Glomerular visceral epithelial cell (primary cell): ENCODE measurements at regions not wholly inside any gene's neighbourhood (a gene's known extent, or its start where the extent isn't known, plus 50 kb on each side); places are given as distances from the start of the nearest gene placed in this dataset.
"Not testable (repeated sequence)": the region's sequence is repeated elsewhere in the genome, so short reads cannot be mapped to it uniquely, and the experiment has no call there.

Experiments
- DNase-seq: peaks from one replicate; pipeline ENCODE4 v3.0.0-alpha.2; 2016; ENCODE audit errors: extremely low spot score

DNA sequence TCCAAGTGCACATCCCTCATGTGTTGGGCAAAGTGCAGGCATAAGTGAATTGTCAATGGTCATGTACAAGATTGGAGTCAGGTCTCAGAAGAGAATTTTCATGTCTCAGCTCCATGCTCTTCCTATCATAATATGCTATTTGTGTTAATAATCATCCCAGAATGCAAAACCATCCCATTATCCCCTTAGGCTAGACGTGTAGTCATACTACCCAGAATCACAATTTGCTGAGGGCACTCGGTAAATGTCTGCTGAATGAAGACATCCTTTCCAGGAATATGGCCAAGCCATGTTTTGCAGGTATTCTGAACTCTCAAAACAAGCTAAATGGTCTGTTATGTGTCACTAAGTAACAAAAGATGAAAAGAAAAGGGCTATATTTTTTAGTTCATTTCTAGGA, 263.8 kb downstream of the RAD51AP2 start:
- no peak for DNase-seq

DNA sequence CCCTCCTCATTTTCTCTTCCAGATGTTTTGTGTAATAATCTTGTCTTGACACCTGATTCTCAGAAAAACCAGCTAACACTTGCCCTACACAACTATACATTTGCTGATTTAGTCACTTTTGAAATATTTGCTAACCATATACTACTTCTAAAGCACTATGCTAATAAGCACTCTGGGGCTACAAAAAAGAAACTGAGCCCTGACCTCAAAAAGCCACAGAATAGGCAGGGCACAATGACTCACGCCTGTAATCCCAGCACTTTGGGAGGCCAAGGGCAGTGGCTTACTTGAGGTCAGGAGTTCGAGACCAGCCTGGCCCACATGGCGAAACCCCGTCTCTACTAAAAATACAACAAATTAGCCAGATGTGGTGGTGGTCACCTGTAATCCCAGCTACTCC, 266.0 kb downstream of the RAD51AP2 start:
- DNase-seq = no peak

- DNase-seq = no peak
These were observed 267.1 kb downstream of the RAD51AP2 start for GRCh38 chr2:17251171-17251570.

DNA sequence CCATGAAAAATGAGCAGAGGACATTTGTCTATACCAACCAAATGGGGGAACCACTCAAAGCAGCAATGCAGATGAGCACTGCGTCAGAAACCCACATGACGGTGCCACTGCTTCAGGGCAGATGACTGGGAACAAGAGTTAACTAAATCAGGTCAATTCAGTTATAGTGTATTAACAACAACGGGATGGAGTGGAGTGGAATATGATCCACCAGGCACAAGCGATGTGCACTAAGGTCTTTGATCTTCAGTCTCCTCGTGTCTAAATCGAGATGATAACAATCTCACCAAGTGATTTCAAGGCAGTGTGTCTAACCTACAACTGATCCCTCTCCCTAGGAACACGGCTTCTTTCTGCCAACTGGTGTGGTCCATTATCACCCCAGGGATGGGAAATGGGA, 269.0 kb downstream of the RAD51AP2 start:
- DNase-seq = no peak

DNA sequence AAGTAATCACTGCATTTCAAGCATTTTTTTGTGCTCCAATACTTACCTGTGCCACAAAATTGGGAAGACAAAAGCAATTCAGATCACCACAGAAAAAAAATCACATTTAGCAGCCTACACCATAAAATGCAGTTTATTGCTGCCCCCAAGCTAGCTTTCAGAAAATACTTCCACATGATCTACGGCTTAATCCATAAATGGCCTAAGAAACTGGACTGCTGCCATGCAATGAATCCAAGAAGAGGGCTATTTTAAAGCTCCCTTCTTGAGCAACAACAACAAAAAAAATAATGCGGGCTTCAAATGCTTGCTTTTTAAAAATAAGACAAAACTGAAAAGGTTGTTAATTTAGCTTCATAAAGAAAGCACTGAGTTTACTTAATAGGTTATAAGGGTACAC, 272.3 kb downstream of the RAD51AP2 start:
- no peak for DNase-seq

GRCh38 chr2:17242813-17243485, 275.3 kb downstream of the RAD51AP2 start:
- peak; percentile 9 for DNase-seq

DNA sequence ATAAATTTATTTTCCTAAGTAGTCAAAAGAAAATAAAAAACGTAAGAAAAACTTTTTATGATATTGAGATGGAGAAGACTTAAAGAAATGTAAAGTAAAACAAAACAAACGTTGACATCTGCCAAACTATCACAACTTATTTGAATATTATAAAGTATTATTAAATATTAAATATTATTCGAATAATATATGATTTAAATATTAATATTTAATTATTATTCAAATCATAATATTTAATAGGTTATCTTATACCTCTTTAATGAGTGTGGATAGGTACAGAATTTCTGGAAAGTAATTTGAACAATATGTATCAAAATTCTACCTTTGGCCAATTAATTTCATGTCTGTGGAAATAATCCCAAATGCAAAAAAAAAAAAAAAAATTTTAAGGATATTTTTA, 278.7 kb downstream of the RAD51AP2 start:
- no peak for DNase-seq

GRCh38 chr2:17235167-17235566, 283.1 kb downstream of the RAD51AP2 start:
- DNase-seq = no peak

GRCh38 chr2:17232776-17233556, 285.3 kb downstream of the RAD51AP2 start:
- DNase-seq = no peak

DNA sequence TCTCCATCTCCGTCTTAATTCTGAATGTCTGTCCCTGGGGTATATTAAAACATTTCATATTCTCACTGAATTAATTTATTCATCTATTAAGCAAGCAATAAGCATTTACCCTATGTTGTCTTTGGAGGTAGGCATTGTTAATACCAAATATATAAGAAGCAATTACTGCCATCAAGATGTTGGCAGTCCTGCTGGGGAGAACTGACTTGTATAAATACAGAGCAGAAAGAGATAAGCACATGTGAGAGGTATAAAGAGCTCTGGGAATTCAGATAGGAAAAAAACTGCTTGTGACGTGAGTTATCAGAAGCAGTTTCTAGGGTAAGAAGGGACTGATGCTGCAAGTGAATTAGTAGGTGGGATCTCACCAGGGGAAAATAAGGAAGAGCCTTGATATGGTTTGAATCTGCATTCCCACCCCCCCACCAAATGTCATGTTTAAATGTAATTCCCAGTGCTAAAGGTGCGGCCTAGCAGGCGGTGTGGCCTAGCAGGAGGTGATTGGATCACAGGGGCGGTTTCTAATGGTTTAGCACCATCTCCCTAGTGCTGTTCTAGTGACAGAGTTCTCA, 286.8 kb downstream of the RAD51AP2 start:
- no peak for DNase-seq

DNA sequence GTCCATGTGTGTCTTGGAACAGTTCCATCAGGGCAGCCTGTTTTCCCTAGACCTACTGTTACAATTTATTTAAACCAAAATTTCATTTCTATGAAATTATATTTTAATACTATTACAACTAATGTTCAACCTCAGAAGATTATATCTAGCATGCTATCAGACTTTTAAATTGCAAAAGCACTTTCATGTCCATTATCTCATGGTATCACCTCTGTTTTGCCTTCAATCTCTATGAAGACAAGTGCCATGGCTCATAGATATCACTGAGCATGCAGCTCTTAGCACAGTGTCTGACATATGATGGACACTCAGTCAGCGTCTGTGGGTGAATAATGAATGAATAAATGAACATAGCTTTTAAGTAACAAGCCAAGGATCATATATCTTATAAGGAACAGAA, 288.8 kb downstream of the RAD51AP2 start:
- DNase-seq = no peak

- no peak for DNase-seq
These were observed 289.8 kb downstream of the RAD51AP2 start for GRCh38 chr2:17228461-17228860.

- no peak for DNase-seq
These were observed 290.4 kb downstream of the RAD51AP2 start for GRCh38 chr2:17227856-17228255.

DNA sequence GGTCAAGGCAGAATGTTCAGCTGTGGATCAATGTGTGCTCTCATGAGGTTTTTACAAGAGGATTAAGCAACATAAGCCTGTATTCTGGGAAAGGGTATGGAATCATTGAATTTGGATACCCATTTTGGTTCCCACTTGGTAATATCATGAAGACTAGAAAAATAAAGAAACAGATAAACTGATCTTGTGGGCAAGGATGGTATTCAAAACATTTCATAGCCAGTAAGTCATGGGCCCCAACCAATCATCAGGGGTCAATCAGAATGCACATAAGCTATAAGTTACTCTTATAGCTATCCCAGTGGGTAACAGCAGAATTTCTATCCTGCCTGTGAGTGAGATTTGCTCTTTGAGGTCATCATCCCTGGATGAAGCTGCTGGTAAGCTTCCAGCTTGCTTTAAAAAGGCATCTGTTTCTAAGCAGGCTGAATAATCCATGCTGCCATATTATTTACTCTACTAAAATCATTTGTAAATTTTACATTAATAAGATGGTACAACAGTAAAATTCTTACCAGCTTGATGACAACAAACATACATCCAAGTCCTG, 291.2 kb downstream of the RAD51AP2 start:
- DNase-seq = no peak

- DNase-seq = no peak
These were observed 295.0 kb downstream of the RAD51AP2 start for GRCh38 chr2:17223211-17223610.

- peak; percentile 5 for DNase-seq
These were observed 309.7 kb downstream of the RAD51AP2 start for GRCh38 chr2:17208511-17208910.

- DNase-seq = no peak
These were observed 311.5 kb downstream of the RAD51AP2 start for GRCh38 chr2:17206771-17207170.

- DNase-seq = not testable (repeated sequence)
These were observed 314.0 kb downstream of the RAD51AP2 start for GRCh38 chr2:17204214-17204613.

- DNase-seq = not testable (repeated sequence)
These were observed 315.6 kb downstream of the RAD51AP2 start for GRCh38 chr2:17202628-17203027.

DNA sequence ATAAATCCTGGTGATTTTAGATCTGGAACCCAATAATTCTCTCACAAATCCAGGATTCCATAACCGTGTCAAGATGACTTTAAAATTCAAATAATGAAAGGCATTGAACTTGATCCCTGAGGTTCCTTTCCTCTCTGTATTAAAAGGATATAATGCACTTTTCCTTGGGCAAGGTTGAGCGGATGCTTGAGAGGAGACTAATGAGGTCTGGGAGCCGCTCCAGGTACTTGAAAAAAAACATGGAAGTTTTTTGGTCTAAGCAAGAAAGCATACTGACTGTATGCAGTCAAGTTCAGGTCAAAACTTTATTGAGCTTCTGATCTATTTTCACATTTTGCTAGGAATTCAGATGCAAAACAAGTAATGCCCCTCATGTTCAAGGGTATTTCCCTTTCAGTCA, 318.5 kb downstream of the RAD51AP2 start:
- no peak for DNase-seq

DNA sequence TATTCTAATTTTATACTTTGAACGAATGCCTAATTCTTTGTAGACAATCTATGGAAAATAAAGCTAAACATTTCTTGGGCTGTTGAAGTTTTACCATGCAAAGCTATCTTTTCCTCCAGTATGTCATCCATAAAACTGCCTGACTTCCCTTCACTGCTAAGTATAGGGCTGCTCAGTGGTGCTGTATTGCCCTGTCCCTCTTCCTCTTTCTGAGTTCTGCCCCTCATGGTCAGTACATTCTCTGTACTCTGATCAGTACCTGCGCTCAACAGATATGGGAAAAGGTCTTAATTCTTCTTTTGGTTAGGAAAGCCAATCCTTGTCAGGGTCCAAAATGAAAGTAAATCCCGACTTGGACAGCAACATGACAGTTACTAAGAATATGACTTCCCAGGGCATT, 321.9 kb downstream of the RAD51AP2 start:
- DNase-seq = no peak

DNA sequence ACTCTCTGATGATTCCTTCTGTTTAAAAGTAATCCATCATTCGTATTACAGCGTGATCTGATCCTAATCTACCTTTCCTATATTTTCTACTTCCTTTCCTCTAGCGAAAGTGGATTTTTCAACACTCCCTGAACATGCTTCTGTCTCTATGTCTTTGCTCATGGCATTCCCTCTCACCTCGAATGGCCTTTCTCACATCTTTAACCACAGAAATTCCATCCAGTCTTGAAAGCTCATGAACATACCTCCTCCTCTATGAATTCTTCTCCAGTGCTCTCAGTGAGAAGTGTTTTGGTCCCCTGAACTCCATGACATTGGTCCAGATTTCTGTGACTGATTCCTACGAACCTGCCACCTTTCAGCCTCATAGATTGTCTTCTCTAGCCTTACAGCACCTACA, 323.2 kb downstream of the RAD51AP2 start:
- peak; percentile 5 for DNase-seq

DNA sequence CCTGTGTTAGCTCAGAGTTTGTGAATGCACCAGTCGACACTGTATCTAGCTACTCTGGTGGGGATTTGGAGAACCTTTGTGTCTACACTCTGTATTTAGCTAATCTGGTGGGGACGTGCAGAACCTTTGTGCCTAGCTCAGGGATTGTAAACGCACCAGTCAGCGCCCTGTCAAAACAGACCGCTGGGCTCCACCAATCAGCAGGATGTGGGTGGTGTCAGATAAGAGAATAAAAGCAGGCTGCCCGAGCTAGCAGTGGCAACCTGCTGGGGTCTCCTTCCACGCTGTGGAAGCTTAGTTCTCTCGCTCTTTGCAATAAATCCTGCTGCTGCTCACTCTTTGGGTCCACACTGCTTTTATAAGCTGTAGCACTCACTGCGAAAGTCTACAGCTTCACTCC, 324.2 kb downstream of the RAD51AP2 start:
- DNase-seq = no peak
